GM12891 (cell line): ENCODE measurements at regions not wholly inside any gene's neighbourhood (a gene's known extent, or its start where the extent isn't known, plus 50 kb on each side); places are given as distances from the start of the nearest gene placed in this dataset.

ENCODE experiments used
- PAX5 ChIP-seq: IDR thresholded peaks from 2 replicates; pipeline ENCODE4 v1.6.1; 2011; ENCODE audit warnings: low read length, moderate library complexity, mild to moderate bottlenecking; ENCODE audit not compliant: insufficient read depth, severe bottlenecking
- POLR2A ChIP-seq: IDR thresholded peaks from 2 replicates; pipeline ENCODE4 v1.6.1; 2011; ENCODE audit warnings: low read depth, low read length, control low read depth
- POLR2AphosphoS5 ChIP-seq: IDR thresholded peaks from 2 replicates; pipeline ENCODE4 v1.6.1; 2011; ENCODE audit warnings: low read depth, low read length, control low read depth
- SPI1 ChIP-seq: IDR thresholded peaks from 2 replicates; pipeline ENCODE4 v1.6.1; 2011; ENCODE audit warnings: low read depth, low read length, control low read depth
- TAF1 ChIP-seq: IDR thresholded peaks from 2 replicates; pipeline ENCODE4 v1.6.1; 2011; ENCODE audit warnings: low read depth, low read length, control low read depth

GRCh38 chr6:166027761-166028160, 139.9 kb downstream of the TBXT start:
- no peak for TF ChIP-seq POLR2AphosphoS5
- no peak for TF ChIP-seq POLR2A
- no peak for TF ChIP-seq TAF1
- no peak for TF ChIP-seq PAX5
- no peak for TF ChIP-seq SPI1
